ENCODE measurements at regions not wholly inside any gene's neighbourhood (a gene's known extent, or its start where the extent isn't known, plus 50 kb on each side); places are given as distances from the start of the nearest gene placed in this dataset.

DNA sequence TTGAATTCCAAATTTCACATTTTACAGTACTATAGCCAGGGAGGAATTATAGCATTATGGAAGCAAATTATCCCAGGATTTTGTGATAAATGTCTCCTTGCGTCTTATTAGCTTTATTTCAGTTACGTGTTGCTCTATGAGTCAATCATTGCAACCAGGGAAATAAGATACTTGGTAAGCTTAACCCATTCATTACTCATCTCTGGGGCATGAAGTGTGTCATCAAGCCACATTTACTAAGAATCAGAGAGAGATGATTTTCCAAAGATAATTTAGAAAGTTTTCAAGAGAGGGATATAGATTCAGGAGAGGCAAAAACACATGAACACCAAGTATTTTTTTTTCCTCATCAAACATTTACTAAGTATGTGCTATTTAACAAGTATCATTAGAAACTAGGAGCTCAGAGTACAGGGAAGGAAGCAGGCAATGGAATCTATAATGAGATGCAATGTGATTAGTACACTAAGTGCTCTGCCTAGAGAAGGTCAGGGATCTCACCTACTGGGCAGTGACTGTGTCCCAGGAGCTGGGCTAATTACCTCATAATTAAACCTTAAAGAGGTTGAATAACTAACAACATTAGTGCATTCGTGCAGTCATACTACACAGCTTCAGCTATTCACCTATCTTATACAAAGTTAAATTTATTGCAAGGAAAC lies 217.8 kb upstream of the NXPH2 start:
- ATAC-seq, result peak; percentile 89

DNA sequence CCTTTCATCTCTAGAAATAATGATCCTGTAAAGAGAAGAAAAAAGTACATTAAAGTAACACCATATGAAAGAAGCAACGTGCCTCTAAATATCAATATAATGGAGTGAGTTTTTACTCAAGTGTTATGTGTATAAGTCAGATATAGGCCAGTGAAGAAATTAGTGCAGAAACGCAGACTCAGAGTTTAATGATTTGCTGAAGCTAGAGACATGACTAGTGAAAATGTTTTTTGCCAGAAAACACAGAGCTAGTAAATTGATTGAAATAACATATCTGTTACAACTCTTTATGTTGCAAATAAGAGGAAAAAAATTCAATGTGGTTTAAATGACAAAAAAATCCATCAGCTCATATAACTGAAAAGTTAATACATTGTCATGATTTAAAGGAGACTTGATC lies 217.2 kb upstream of the NXPH2 start:
- Histone ChIP-seq H3F3A (ENCODE audit: low read length, unreplicated experiment) (no peaks in the 10 kb centered on the region), H3K27ac (ENCODE audit: low read length) (peak overlapping the region; percentile 78), H3K4me1 (ENCODE audit: insufficient read depth, low read length) (peaks cover 38% of the 10 kb centered on the region), H4K20me1 (ENCODE audit: low read length) (no peaks in the 10 kb centered on the region), H3K9ac (ENCODE audit: low read length) (peak overlapping the region; percentile 28; the same call in 1 of the 2 replicates), H3K27me3 (ENCODE audit: low read length) (no peaks in the 10 kb centered on the region), H3K9me3 (ENCODE audit: low read length) (no peaks in the 10 kb centered on the region), H3K9me2 (replicated peaks; ENCODE audit: low read length) (no peaks in the 10 kb centered on the region), H3K4me3 (ENCODE audit: low read length) (peak overlapping the region; percentile 26; the same call in 1 of the 2 replicates), H3K79me2 (ENCODE audit: low read length) (no peaks in the 10 kb centered on the region), H3K4me2 (ENCODE audit: low read length) (peak overlapping the region; percentile 63), H2AFZ (ENCODE audit: low read length) (peak overlapping the region; percentile 57), H3K36me3 (ENCODE audit: low read depth, low read length) (no peaks in the 10 kb centered on the region)
- ChIA-PET CTCF (no interaction called here), POLR2A (ENCODE audit: unreplicated experiment) (no interaction called here)
- TF ChIP-seq, protein P1, sequence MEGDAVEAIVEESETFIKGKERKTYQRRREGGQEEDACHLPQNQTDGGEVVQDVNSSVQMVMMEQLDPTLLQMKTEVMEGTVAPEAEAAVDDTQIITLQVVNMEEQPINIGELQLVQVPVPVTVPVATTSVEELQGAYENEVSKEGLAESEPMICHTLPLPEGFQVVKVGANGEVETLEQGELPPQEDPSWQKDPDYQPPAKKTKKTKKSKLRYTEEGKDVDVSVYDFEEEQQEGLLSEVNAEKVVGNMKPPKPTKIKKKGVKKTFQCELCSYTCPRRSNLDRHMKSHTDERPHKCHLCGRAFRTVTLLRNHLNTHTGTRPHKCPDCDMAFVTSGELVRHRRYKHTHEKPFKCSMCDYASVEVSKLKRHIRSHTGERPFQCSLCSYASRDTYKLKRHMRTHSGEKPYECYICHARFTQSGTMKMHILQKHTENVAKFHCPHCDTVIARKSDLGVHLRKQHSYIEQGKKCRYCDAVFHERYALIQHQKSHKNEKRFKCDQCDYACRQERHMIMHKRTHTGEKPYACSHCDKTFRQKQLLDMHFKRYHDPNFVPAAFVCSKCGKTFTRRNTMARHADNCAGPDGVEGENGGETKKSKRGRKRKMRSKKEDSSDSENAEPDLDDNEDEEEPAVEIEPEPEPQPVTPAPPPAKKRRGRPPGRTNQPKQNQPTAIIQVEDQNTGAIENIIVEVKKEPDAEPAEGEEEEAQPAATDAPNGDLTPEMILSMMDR (conservative IDR thresholded peaks at IDR 0.05; ENCODE audit: low read depth, low read length), result no peak
- TF ChIP-seq EZH2 (IDR thresholded peaks at IDR 0.05; ENCODE audit: low read length, unreplicated experiment) (no peak), EZH2phosphoT487 (IDR thresholded peaks at IDR 0.05; ENCODE audit: borderline replicate concordance, low read length) (no peak)
- intact Hi-C loops (cut with micrococcal nuclease), result no loop called here
- ATAC-seq, result peak; percentile 9
- no peak for DNase-seq
- TSS peak; percentile 98 for BruUV-seq (replicated peaks)

More for the DNA sequence above, 217.8 kb upstream of the NXPH2 start:
- Histone ChIP-seq H3K9me2 (replicated peaks; ENCODE audit: low read length) (no peaks in the 10 kb centered on the region), H3F3A (ENCODE audit: low read length, unreplicated experiment) (no peaks in the 10 kb centered on the region), H2AFZ (ENCODE audit: low read length) (peak overlapping the region; percentile 57), H3K4me2 (ENCODE audit: low read length) (peak overlapping the region; percentile 63), H3K36me3 (ENCODE audit: low read depth, low read length) (no peaks in the 10 kb centered on the region), H3K9ac (ENCODE audit: low read length) (peak overlapping the region; percentile 28; the same call in 1 of the 2 replicates), H3K27me3 (ENCODE audit: low read length) (no peaks in the 10 kb centered on the region), H3K4me1 (ENCODE audit: insufficient read depth, low read length) (peaks cover 38% of the 10 kb centered on the region), H3K4me3 (ENCODE audit: low read length) (peak overlapping the region; percentile 26; the same call in 1 of the 2 replicates), H3K9me3 (ENCODE audit: low read length) (no peaks in the 10 kb centered on the region), H3K27ac (ENCODE audit: low read length) (peak overlapping the region; percentile 78), H4K20me1 (ENCODE audit: low read length) (no peaks in the 10 kb centered on the region), H3K79me2 (ENCODE audit: low read length) (no peaks in the 10 kb centered on the region)
- intact Hi-C loops (cut with micrococcal nuclease), result loop anchor here (1.0 kb wide), 1 partner anchor 49 kb away; no protein-coding TSS in a partner anchor
- ChIA-PET POLR2A (ENCODE audit: unreplicated experiment) (no interaction called here), CTCF (no interaction called here)
- no TSS peak for BruUV-seq (replicated peaks)
- DNase-seq, result peak; percentile 90
- TF ChIP-seq, protein P1 (conservative IDR thresholded peaks at IDR 0.05; ENCODE audit: low read depth, low read length), result no peak
- TF ChIP-seq EZH2 (IDR thresholded peaks at IDR 0.05; ENCODE audit: low read length, unreplicated experiment) (no peak), EZH2phosphoT487 (IDR thresholded peaks at IDR 0.05; ENCODE audit: borderline replicate concordance, low read length) (no peak)

DNA sequence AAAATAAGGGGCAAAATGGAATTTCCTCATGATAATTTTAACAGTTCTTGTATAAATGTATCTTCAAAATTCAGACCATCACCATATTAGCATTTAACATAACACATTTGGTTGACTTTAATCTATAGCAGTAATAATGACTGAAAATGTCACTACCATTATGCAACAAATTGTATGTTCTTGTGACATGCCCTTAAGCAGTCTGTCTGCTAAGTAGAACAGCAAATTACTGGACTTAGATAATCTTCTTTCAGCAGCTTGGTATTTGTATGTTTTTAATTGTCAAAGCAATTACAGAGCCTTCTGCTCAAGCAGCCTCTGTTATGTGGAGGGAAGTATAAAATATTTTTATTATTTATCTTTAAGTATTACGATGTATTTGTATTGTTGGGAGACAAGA lies 214.3 kb upstream of the NXPH2 start:
- Histone ChIP-seq H3K9me2 (replicated peaks; ENCODE audit: low read length) (no peaks in the 10 kb centered on the region), H3F3A (ENCODE audit: low read length, unreplicated experiment) (no peaks in the 10 kb centered on the region), H3K27me3 (ENCODE audit: low read length) (no peaks in the 10 kb centered on the region), H3K9ac (ENCODE audit: low read length) (no peak overlapping the region), H3K4me3 (ENCODE audit: low read length) (no peak overlapping the region), H3K4me1 (ENCODE audit: insufficient read depth, low read length) (peaks cover 38% of the 10 kb centered on the region), H3K9me3 (ENCODE audit: low read length) (no peaks in the 10 kb centered on the region), H3K4me2 (ENCODE audit: low read length) (no peak overlapping the region), H3K27ac (ENCODE audit: low read length) (no peak overlapping the region), H4K20me1 (ENCODE audit: low read length) (no peaks in the 10 kb centered on the region), H3K79me2 (ENCODE audit: low read length) (no peaks in the 10 kb centered on the region), H3K36me3 (ENCODE audit: low read depth, low read length) (no peaks in the 10 kb centered on the region), H2AFZ (ENCODE audit: low read length) (no peak overlapping the region)
- TF ChIP-seq EZH2 (IDR thresholded peaks at IDR 0.05; ENCODE audit: low read length, unreplicated experiment) (no peak), EZH2phosphoT487 (IDR thresholded peaks at IDR 0.05; ENCODE audit: borderline replicate concordance, low read length) (no peak)
- TF ChIP-seq, protein P1 (conservative IDR thresholded peaks at IDR 0.05; ENCODE audit: low read depth, low read length), result no peak
- BruUV-seq (replicated peaks), result no TSS peak
- DNase-seq, result no peak
- peak; percentile 18; the same call in 1 of the 2 replicates for ATAC-seq
- intact Hi-C loops (cut with micrococcal nuclease), result no loop called here
- CTCF ChIA-PET, result no interaction called here
- POLR2A ChIA-PET (ENCODE audit: unreplicated experiment), result no interaction called here
